ENCODE measurements at regions not wholly inside any gene's neighbourhood (a gene's known extent, or its start where the extent isn't known, plus 50 kb on each side); places are given as distances from the start of the nearest gene placed in this dataset.

DNA sequence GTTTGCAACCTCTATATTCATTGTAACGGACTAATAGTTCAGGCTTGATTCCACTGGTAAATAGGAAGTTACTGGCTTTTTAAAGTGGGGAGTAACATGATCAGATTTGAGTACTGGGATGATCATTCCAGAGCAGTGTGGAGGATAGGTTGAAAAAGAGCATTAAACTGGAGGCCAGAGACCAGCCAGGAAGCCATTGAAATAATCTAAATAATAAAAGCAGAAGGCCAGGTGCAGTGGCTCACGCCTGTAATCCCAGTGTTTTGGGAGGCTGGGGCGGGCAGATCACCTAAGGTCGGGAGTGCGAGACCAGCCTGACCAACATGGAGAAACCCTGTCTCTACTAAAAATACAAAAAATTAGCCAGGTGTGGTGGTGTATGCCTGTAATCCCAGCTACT is 56.0 kb upstream of the MSX2 start:
- no peak overlapping the region for H3K4me2 ChIP-seq (ENCODE audit: extremely low read depth, insufficient read depth, low read length)
- no peaks in the 10 kb centered on the region for H3K79me2 ChIP-seq (ENCODE audit: control insufficient read depth, insufficient read depth, low read length)
- DNase-seq (ENCODE audit: low read depth in 2 of 2) = no peak
- H3K27me3 ChIP-seq (ENCODE audit: control insufficient read depth, insufficient read depth, low read length) = no peaks in the 10 kb centered on the region
- H3K9ac ChIP-seq (ENCODE audit: insufficient read depth, low read length) = no peak overlapping the region
- TF ChIP-seq CTCF (conservative IDR thresholded peaks at IDR 0.05 in 1 of 2, IDR thresholded peaks at IDR 0.05 in 1 of 2; ENCODE audit: low read depth in 1 of 2, low read length in 2 of 2) (no peak), EZH2 (IDR thresholded peaks at IDR 0.05; ENCODE audit: low read length, missing control alignments) (no peak)
- no peak overlapping the region for H3K4me3 ChIP-seq (replicated peaks in 1 of 4; ENCODE audit: control extremely low read depth in 1 of 4, insufficient read depth in 1 of 4, low read depth in 3 of 4, low read length in 4 of 4)
- no peaks in the 10 kb centered on the region for H3K36me3 ChIP-seq (ENCODE audit: control insufficient read depth, insufficient read depth, low read length)
- no peaks in the 10 kb centered on the region for H3K4me1 ChIP-seq (ENCODE audit: control insufficient read depth, extremely low read depth, insufficient read depth, low read length)
- H3K27ac ChIP-seq (ENCODE audit: insufficient read depth, low read length) = no peak overlapping the region
- H4K20me1 ChIP-seq (ENCODE audit: control insufficient read depth, extremely low read depth, insufficient read depth, low read length) = no peaks in the 10 kb centered on the region
- H2AFZ ChIP-seq (ENCODE audit: low read length) = no peak overlapping the region
- no peaks in the 10 kb centered on the region for H3K9me3 ChIP-seq (ENCODE audit: control insufficient read depth, insufficient read depth, low read depth, low read length)
